Stomach smooth muscle (tissue), 2 donors: ENCODE measurements at regions not wholly inside any gene's neighbourhood (a gene's known extent, or its start where the extent isn't known, plus 50 kb on each side); places are given as distances from the start of the nearest gene placed in this dataset.

ENCODE experiments used
- H3K27ac ChIP-seq: one replicate; pipeline ENCODE4 v1.7.0; 2013; ENCODE audit warnings: mild to moderate bottlenecking, low read length, inconsistent platforms
- H3K27me3 ChIP-seq, 2 donors: one replicate each; pipeline ENCODE4 v1.7.0; 2013; ENCODE audit warnings: low read length in 2 of 2; ENCODE audit not compliant: insufficient read depth in 2 of 2, control insufficient read depth in 1 of 2
- H3K36me3 ChIP-seq, 2 donors: one replicate each; pipeline ENCODE4 v1.7.0; 2013; ENCODE audit warnings: low read length in 2 of 2; ENCODE audit not compliant: control insufficient read depth in 2 of 2, insufficient read depth in 2 of 2
- H3K4me1 ChIP-seq: one replicate; pipeline ENCODE4 v1.7.0; 2013; ENCODE audit warnings: low read length; ENCODE audit not compliant: control insufficient read depth, insufficient read depth
- H3K4me3 ChIP-seq, 2 donors: one replicate each; pipeline ENCODE4 v1.7.0; 2013; ENCODE audit warnings: low read length in 2 of 2
- H3K9ac ChIP-seq, 2 donors: one replicate each; pipeline ENCODE4 v1.7.0; 2013; ENCODE audit warnings: low read length in 2 of 2, mild to moderate bottlenecking in 1 of 2
- H3K9me3 ChIP-seq, 2 donors: one replicate each; pipeline ENCODE4 v1.7.0; 2013; ENCODE audit warnings: low read length in 2 of 2; ENCODE audit not compliant: control insufficient read depth in 2 of 2
- donor health status: healthy.
- donor health status: Pancreatic carcinoma.

- no peak overlapping the region for H3K9ac ChIP-seq
- no peak overlapping the region for H3K27ac ChIP-seq
- no peaks in the 10 kb centered on the region for H3K36me3 ChIP-seq
- H3K4me3 ChIP-seq = no peak overlapping the region
- no peaks in the 10 kb centered on the region for H3K9me3 ChIP-seq
- no peaks in the 10 kb centered on the region for H3K27me3 ChIP-seq
- peaks cover 3% of the 10 kb centered on the region for H3K4me1 ChIP-seq
These were observed 67.2 kb downstream of the TMEM30B start for GRCh38 chr14:61213920-61214319.

- H3K36me3 ChIP-seq = no peaks in the 10 kb centered on the region
- H3K9ac ChIP-seq = no peak overlapping the region
- no peak overlapping the region for H3K27ac ChIP-seq
- H3K9me3 ChIP-seq = no peaks in the 10 kb centered on the region
- H3K27me3 ChIP-seq = no peaks in the 10 kb centered on the region
- no peak overlapping the region for H3K4me3 ChIP-seq
- H3K4me1 ChIP-seq = no peaks in the 10 kb centered on the region
These were observed 67.9 kb downstream of the TMEM30B start for GRCh38 chr14:61213191-61213621.

GRCh38 chr14:61212546-61212945 lies 68.6 kb downstream of the TMEM30B start:
- Histone ChIP-seq H3K9ac (no peak overlapping the region), H3K27ac (no peak overlapping the region), H3K27me3 (no peaks in the 10 kb centered on the region), H3K9me3 (no peaks in the 10 kb centered on the region), H3K4me1 (no peaks in the 10 kb centered on the region), H3K4me3 (no peak overlapping the region), H3K36me3 (no peaks in the 10 kb centered on the region)

DNA sequence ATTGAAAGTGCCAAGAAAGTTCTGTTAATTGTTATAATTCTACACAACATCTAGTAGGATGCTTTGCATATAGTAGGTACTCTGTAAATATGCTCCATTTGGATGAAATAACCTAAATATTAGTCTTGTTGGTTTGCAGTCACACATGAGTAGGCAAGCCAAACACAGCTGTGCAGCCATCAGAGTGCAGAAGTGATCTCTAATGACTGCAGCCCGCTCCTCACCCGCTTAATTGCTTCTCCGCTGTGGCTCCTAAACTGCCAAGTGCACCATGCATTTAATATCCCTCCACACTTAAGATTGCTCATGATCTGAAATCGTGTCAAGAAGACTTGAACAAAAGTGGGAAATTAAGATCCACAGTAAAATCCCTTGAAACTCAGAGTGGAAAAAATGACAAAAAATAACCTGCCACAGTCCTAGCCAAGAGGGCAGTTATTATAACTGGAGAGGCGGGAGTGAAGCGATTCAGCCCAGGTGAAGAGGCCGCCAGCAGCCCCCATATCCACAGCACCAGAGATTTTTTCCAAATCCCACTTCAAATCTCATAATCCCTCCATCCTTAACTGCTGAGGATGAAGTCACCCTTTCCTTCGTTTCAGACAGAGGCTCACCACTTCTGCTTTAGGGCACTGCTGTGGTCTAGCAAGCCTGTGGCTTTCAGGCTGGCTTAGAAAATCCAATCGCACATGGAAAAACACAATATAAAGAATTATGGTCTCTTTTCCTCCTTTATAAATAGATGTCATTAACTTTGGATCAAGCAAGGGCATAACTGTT lies 69.5 kb downstream of the TMEM30B start:
- Histone ChIP-seq H3K9ac (no peak overlapping the region), H3K4me3 (no peak overlapping the region), H3K27me3 (no peaks in the 10 kb centered on the region), H3K9me3 (no peaks in the 10 kb centered on the region), H3K4me1 (no peaks in the 10 kb centered on the region), H3K27ac (no peak overlapping the region), H3K36me3 (no peaks in the 10 kb centered on the region)

GRCh38 chr14:61203081-61203753 lies 77.9 kb downstream of the TMEM30B start:
- Histone ChIP-seq H3K36me3 (no peaks in the 10 kb centered on the region), H3K27ac (no peak overlapping the region), H3K27me3 (peaks cover 5 to 7% of the 10 kb centered on the region in 2 donors), H3K9me3 (no peaks in the 10 kb centered on the region), H3K9ac (no peak overlapping the region), H3K4me3 (no peak overlapping the region), H3K4me1 (no peaks in the 10 kb centered on the region)

DNA sequence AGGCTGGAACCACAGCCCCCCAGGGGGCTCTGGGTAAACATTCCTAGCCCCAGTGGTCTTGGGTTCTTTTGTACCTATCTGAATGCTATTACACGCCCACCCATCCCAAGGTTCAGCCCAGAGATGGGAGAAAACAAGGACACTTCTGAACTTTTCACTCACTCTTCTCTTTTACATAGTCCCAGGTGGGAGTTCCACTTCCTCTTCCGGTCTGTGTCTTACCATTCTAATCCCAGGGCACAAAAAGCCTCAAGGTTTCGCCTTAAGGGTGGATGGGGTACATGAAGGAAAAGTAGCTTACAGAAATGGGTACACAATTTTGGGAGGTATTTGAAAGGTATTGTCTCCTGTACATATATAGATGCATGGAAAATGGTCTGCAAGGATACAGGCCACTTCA lies 79.0 kb downstream of the TMEM30B start:
- no peaks in the 10 kb centered on the region for H3K4me1 ChIP-seq
- no peaks in the 10 kb centered on the region for H3K9me3 ChIP-seq
- no peak overlapping the region for H3K27ac ChIP-seq
- H3K36me3 ChIP-seq = no peaks in the 10 kb centered on the region
- H3K27me3 ChIP-seq = peaks cover 7% of the 10 kb centered on the region in 2 donors
- no peak overlapping the region for H3K9ac ChIP-seq
- no peak overlapping the region for H3K4me3 ChIP-seq

DNA sequence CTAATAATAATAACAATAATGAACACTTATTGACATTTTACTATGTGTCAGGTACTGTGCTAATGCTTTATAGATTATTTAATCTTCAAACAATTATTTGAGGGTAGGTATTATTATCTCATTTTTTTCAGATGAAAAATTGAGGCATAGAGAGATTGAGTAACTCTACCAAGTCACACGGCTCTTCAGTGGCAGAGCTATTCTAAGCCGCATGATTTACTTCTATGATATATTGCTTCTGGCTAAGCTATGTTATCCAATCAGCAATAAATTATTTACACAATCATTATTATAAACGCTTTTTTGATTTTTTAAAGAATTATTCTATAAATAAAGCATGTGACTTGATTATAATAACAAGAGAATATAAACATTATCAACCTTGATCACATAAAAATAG lies 80.0 kb downstream of the TMEM30B start:
- peaks cover 7% of the 10 kb centered on the region in 2 donors for H3K27me3 ChIP-seq

GRCh38 chr14:61197416-61197815 lies 83.7 kb downstream of the TMEM30B start:
- Histone ChIP-seq H3K9ac (no peak overlapping the region), H3K4me1 (no peaks in the 10 kb centered on the region), H3K9me3 (no peaks in the 10 kb centered on the region), H3K27ac (no peak overlapping the region), H3K4me3 (no peak overlapping the region), H3K27me3 (peaks cover 0 to 7% of the 10 kb centered on the region in 2 donors), H3K36me3 (no peaks in the 10 kb centered on the region)

More for the DNA sequence above, 80.0 kb downstream of the TMEM30B start:
- Histone ChIP-seq H3K27ac (no peak overlapping the region), H3K9ac (no peak overlapping the region), H3K36me3 (no peaks in the 10 kb centered on the region), H3K9me3 (no peaks in the 10 kb centered on the region), H3K4me1 (no peaks in the 10 kb centered on the region), H3K4me3 (no peak overlapping the region)

DNA sequence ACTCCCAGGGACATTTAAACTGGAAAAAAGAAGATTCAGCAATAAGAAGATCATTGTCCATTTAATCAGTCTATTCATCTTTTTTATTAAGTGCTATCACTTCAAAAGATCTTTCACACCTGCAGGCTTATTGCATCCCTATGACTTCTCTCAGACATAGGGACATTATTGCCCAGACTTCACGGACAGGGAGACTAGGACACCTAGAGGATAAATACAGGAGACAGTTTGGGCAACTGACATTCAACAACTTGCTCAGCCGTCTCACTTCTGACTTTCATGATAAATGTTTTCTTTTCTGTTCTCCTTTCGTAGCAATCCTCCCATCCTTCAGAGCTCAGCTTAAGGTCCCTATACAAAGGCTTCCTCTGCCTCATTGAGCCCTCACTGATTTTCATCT lies 84.3 kb downstream of the TMEM30B start:
- Histone ChIP-seq H3K9me3 (no peaks in the 10 kb centered on the region), H3K4me1 (no peaks in the 10 kb centered on the region), H3K4me3 (no peak overlapping the region), H3K27ac (no peak overlapping the region), H3K9ac (no peak overlapping the region), H3K27me3 (peaks cover 0 to 3% of the 10 kb centered on the region in 2 donors), H3K36me3 (no peaks in the 10 kb centered on the region)

GRCh38 chr14:61196034-61196433 lies 85.1 kb downstream of the TMEM30B start:
- no peaks in the 10 kb centered on the region for H3K4me1 ChIP-seq
- no peak overlapping the region for H3K9ac ChIP-seq
- no peaks in the 10 kb centered on the region for H3K9me3 ChIP-seq
- H3K27ac ChIP-seq = no peak overlapping the region
- no peaks in the 10 kb centered on the region for H3K36me3 ChIP-seq
- H3K27me3 ChIP-seq = peaks cover 0 to 3% of the 10 kb centered on the region in 2 donors
- no peak overlapping the region for H3K4me3 ChIP-seq

DNA sequence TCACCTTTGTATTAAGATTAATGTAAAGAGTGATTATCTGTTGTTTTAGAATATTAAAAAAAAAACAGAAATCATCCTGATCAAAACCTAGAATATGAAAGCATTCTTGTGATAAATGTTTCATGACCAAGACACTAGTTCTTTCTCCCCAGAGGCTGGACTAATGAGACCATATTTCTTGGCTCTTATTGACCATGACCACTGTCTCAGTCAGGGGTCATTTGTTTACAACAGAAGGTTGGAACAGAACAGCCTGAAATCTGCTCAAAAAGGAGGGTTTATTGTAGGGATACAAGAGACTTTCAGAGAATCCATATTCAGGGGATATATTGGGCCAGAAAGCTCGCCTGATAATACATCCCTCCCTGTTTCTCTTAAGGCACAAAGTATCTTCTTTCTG lies 87.7 kb downstream of the TMEM30B start:
- H3K9ac ChIP-seq = no peak overlapping the region
- no peak overlapping the region for H3K27ac ChIP-seq
- H3K4me1 ChIP-seq = peaks cover 3% of the 10 kb centered on the region
- no peak overlapping the region for H3K4me3 ChIP-seq
- H3K36me3 ChIP-seq = no peaks in the 10 kb centered on the region
- peaks cover 0 to 6% of the 10 kb centered on the region in 2 donors for H3K27me3 ChIP-seq
- no peaks in the 10 kb centered on the region for H3K9me3 ChIP-seq
